ENCODE measurements at regions not wholly inside any gene's neighbourhood (a gene's known extent, or its start where the extent isn't known, plus 50 kb on each side); places are given as distances from the start of the nearest gene placed in this dataset.
A peak's percentile ranks its signal among the peaks of the same experiment; 100 is the strongest.

GRCh38 chr11:31996159-31996881, 94.6 kb upstream of the RCN1 start (continued):
- TF ChIP-seq TCF4 (CRISPR knock-in tag; IDR thresholded peaks at IDR 0.05; ENCODE audit: borderline replicate concordance) (no peak), ARNTL (CRISPR knock-in tag; IDR thresholded peaks at IDR 0.05; ENCODE audit: borderline replicate concordance, low read depth) (no peak), ESRRG (CRISPR knock-in tag; IDR thresholded peaks at IDR 0.05) (no peak)

GRCh38 chr11:31995525-31996094, 95.3 kb upstream of the RCN1 start:
- no peak for TF ChIP-seq ZNF565 (CRISPR knock-in tag; conservative IDR thresholded peaks at IDR 0.05; ENCODE audit: low read depth)
- TF ChIP-seq TOX (CRISPR knock-in tag; IDR thresholded peaks at IDR 0.05; ENCODE audit: borderline replicate concordance) = no peak
- TF ChIP-seq ZFP30 (CRISPR knock-in tag; IDR thresholded peaks at IDR 0.05) = no peak
- TF ChIP-seq TCF4 (CRISPR knock-in tag; IDR thresholded peaks at IDR 0.05; ENCODE audit: borderline replicate concordance) = no peak
- TF ChIP-seq SNAI2 (CRISPR knock-in tag; IDR thresholded peaks at IDR 0.05) = no peak
- TF ChIP-seq PPARA (CRISPR knock-in tag; IDR thresholded peaks at IDR 0.05; ENCODE audit: borderline replicate concordance) = no peak
- TF ChIP-seq OSR1 (CRISPR knock-in tag; IDR thresholded peaks at IDR 0.05) = no peak
- TF ChIP-seq, protein P1, sequence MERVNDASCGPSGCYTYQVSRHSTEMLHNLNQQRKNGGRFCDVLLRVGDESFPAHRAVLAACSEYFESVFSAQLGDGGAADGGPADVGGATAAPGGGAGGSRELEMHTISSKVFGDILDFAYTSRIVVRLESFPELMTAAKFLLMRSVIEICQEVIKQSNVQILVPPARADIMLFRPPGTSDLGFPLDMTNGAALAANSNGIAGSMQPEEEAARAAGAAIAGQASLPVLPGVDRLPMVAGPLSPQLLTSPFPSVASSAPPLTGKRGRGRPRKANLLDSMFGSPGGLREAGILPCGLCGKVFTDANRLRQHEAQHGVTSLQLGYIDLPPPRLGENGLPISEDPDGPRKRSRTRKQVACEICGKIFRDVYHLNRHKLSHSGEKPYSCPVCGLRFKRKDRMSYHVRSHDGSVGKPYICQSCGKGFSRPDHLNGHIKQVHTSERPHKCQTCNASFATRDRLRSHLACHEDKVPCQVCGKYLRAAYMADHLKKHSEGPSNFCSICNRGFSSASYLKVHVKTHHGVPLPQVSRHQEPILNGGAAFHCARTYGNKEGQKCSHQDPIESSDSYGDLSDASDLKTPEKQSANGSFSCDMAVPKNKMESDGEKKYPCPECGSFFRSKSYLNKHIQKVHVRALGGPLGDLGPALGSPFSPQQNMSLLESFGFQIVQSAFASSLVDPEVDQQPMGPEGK (CRISPR knock-in tag; IDR thresholded peaks at IDR 0.05; ENCODE audit: borderline replicate concordance) = no peak
- no peak for TF ChIP-seq ZC3H10 (CRISPR knock-in tag; IDR thresholded peaks at IDR 0.05)
- no peak for TF ChIP-seq GLIS3 (CRISPR knock-in tag; IDR thresholded peaks at IDR 0.05)
- TF ChIP-seq, protein P2, sequence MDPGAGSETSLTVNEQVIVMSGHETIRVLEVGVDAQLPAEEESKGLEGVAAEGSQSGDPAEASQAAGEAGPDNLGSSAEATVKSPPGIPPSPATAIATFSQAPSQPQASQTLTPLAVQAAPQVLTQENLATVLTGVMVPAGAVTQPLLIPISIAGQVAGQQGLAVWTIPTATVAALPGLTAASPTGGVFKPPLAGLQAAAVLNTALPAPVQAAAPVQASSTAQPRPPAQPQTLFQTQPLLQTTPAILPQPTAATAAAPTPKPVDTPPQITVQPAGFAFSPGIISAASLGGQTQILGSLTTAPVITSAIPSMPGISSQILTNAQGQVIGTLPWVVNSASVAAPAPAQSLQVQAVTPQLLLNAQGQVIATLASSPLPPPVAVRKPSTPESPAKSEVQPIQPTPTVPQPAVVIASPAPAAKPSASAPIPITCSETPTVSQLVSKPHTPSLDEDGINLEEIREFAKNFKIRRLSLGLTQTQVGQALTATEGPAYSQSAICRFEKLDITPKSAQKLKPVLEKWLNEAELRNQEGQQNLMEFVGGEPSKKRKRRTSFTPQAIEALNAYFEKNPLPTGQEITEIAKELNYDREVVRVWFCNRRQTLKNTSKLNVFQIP (CRISPR knock-in tag; IDR thresholded peaks at IDR 0.05; ENCODE audit: borderline replicate concordance, low read depth) = no peak
- no peak for TF ChIP-seq ESRRG (CRISPR knock-in tag; IDR thresholded peaks at IDR 0.05)
- TF ChIP-seq, protein P3, sequence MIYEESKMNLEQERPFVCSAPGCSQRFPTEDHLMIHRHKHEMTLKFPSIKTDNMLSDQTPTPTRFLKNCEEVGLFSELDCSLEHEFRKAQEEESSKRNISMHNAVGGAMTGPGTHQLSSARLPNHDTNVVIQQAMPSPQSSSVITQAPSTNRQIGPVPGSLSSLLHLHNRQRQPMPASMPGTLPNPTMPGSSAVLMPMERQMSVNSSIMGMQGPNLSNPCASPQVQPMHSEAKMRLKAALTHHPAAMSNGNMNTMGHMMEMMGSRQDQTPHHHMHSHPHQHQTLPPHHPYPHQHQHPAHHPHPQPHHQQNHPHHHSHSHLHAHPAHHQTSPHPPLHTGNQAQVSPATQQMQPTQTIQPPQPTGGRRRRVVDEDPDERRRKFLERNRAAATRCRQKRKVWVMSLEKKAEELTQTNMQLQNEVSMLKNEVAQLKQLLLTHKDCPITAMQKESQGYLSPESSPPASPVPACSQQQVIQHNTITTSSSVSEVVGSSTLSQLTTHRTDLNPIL (CRISPR knock-in tag; IDR thresholded peaks at IDR 0.05; ENCODE audit: low read depth) = no peak
- peak; percentile 74 for ATAC-seq

- no peak for ATAC-seq
- TF ChIP-seq OSR1 (CRISPR knock-in tag; IDR thresholded peaks at IDR 0.05) (no peak), ARNTL (CRISPR knock-in tag; IDR thresholded peaks at IDR 0.05; ENCODE audit: borderline replicate concordance, low read depth) (no peak), ESRRG (CRISPR knock-in tag; IDR thresholded peaks at IDR 0.05) (no peak), ZNF70 (CRISPR knock-in tag; IDR thresholded peaks at IDR 0.05) (no peak), TCF4 (CRISPR knock-in tag; IDR thresholded peaks at IDR 0.05; ENCODE audit: borderline replicate concordance) (no peak), TOX (CRISPR knock-in tag; IDR thresholded peaks at IDR 0.05; ENCODE audit: borderline replicate concordance) (no peak), ZNF8 (CRISPR knock-in tag; IDR thresholded peaks at IDR 0.05) (no peak), SNAI2 (CRISPR knock-in tag; IDR thresholded peaks at IDR 0.05) (no peak), BACH2 (CRISPR knock-in tag; IDR thresholded peaks at IDR 0.05; ENCODE audit: borderline replicate concordance) (no peak), ISL1 (CRISPR knock-in tag; IDR thresholded peaks at IDR 0.05) (no peak), CSDC2 (CRISPR knock-in tag; IDR thresholded peaks at IDR 0.05) (no peak), RARB (CRISPR knock-in tag; IDR thresholded peaks at IDR 0.05) (no peak), ZC3H10 (CRISPR knock-in tag; IDR thresholded peaks at IDR 0.05) (no peak), PPARA (CRISPR knock-in tag; IDR thresholded peaks at IDR 0.05; ENCODE audit: borderline replicate concordance) (no peak), ZFP30 (CRISPR knock-in tag; IDR thresholded peaks at IDR 0.05) (no peak)
- TF ChIP-seq, protein P4, sequence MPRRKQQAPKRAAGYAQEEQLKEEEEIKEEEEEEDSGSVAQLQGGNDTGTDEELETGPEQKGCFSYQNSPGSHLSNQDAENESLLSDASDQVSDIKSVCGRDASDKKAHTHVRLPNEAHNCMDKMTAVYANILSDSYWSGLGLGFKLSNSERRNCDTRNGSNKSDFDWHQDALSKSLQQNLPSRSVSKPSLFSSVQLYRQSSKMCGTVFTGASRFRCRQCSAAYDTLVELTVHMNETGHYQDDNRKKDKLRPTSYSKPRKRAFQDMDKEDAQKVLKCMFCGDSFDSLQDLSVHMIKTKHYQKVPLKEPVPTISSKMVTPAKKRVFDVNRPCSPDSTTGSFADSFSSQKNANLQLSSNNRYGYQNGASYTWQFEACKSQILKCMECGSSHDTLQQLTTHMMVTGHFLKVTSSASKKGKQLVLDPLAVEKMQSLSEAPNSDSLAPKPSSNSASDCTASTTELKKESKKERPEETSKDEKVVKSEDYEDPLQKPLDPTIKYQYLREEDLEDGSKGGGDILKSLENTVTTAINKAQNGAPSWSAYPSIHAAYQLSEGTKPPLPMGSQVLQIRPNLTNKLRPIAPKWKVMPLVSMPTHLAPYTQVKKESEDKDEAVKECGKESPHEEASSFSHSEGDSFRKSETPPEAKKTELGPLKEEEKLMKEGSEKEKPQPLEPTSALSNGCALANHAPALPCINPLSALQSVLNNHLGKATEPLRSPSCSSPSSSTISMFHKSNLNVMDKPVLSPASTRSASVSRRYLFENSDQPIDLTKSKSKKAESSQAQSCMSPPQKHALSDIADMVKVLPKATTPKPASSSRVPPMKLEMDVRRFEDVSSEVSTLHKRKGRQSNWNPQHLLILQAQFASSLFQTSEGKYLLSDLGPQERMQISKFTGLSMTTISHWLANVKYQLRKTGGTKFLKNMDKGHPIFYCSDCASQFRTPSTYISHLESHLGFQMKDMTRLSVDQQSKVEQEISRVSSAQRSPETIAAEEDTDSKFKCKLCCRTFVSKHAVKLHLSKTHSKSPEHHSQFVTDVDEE (CRISPR knock-in tag; IDR thresholded peaks at IDR 0.05) = no peak
- TF ChIP-seq, protein P5, sequence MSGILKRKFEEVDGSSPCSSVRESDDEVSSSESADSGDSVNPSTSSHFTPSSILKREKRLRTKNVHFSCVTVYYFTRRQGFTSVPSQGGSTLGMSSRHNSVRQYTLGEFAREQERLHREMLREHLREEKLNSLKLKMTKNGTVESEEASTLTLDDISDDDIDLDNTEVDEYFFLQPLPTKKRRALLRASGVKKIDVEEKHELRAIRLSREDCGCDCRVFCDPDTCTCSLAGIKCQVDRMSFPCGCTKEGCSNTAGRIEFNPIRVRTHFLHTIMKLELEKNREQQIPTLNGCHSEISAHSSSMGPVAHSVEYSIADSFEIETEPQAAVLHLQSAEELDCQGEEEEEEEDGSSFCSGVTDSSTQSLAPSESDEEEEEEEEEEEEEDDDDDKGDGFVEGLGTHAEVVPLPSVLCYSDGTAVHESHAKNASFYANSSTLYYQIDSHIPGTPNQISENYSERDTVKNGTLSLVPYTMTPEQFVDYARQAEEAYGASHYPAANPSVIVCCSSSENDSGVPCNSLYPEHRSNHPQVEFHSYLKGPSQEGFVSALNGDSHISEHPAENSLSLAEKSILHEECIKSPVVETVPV (CRISPR knock-in tag; IDR thresholded peaks at IDR 0.05) = no peak
- TF ChIP-seq, protein P2 (CRISPR knock-in tag; IDR thresholded peaks at IDR 0.05; ENCODE audit: borderline replicate concordance, low read depth) = no peak
- TF ChIP-seq, protein P3 (CRISPR knock-in tag; IDR thresholded peaks at IDR 0.05; ENCODE audit: low read depth) = no peak
Observed at GRCh38 chr11:31995032-31995431, 95.8 kb upstream of the RCN1 start.
